HL-60 (cell line): ENCODE measurements at regions not wholly inside any gene's neighbourhood (a gene's known extent, or its start where the extent isn't known, plus 50 kb on each side); places are given as distances from the start of the nearest gene placed in this dataset.

ENCODE experiments used
- DNase-seq, 2 experiments: peaks; one replicate each; pipeline ENCODE4 v3.0.0-alpha.2; 2010 to 2020; ENCODE audit warnings: low read depth in 1 of 2, low spot score in 1 of 2
- H3K27ac ChIP-seq: fragments of 250-450 bp; sonication (Bioruptor Pico); replicated peaks from 2 replicates; pipeline ENCODE4 v1.5.1; 2020; ENCODE audit warnings: mild to moderate bottlenecking, moderate library complexity
- H3K27me3 ChIP-seq: fragments of 250-450 bp; sonication (Bioruptor Pico); 2 replicates; pipeline ENCODE4 v1.5.1; 2021; ENCODE audit warnings: mild to moderate bottlenecking, moderate library complexity; ENCODE audit not compliant: insufficient read depth, poor library complexity, severe bottlenecking
- H3K4me3 ChIP-seq: replicated peaks from 2 replicates; pipeline ENCODE4 v1.5.1; 2011; ENCODE audit warnings: mild to moderate bottlenecking, control low read depth, low read length; ENCODE audit not compliant: insufficient read depth
- GABPA ChIP-seq: IDR thresholded peaks from 2 replicates; pipeline ENCODE4 v1.6.1; 2012; ENCODE audit warnings: low read depth
- POLR2AphosphoS5 ChIP-seq: IDR thresholded peaks from 2 replicates; pipeline ENCODE4 v1.6.1; 2012; ENCODE audit warnings: low read depth
- SPI1 ChIP-seq: IDR thresholded peaks from 2 replicates; pipeline ENCODE4 v1.6.1; 2012; ENCODE audit warnings: low read depth, mild to moderate bottlenecking, borderline replicate concordance
- TF ChIP-seq, protein P1 (sequence below): IDR thresholded peaks from one replicate; pipeline ENCODE4 v1.5.1; 2011; ENCODE audit warnings: low read length, control low read depth, inconsistent platforms; ENCODE audit not compliant: insufficient read depth
- TF ChIP-seq, protein P2 (sequence below): IDR thresholded peaks from 2 replicates; pipeline ENCODE4 v1.6.1; 2012; ENCODE audit warnings: low read depth; ENCODE audit not compliant: insufficient replicate concordance

DNA sequence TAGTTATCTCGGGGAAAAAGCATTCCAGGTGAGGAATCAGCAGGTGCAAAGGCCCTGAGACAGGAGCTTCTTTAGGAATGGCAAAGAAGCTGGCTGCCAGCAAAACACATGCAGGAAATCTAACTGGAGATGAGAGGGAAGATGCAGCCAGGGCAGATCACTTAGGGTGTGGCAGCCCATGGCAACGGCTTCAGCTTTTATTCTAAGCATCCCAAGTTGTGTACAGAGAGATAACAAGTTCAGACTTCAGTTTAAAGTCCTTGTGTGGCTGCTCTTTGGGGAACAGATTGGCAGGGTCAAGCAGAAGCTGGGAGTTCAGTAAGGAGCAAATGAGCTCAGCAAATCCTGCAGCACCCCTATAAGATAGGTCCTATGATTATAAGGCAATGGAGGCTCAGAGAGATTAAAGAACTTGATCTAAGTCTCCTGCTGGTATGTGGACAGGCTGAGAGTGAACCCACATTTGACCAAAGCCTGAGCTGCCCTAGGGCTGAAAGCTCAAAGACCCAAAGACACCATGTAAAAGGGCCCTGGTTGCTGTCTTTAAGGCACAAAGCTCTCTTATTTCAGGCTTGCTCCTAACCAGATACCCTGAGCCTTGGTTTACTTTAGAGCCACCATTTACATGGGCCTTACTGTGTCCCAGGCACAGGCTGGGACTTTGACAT lies 466.8 kb downstream of the SOX6 start:
- no peak for TF ChIP-seq SPI1
- no peak for TF ChIP-seq POLR2AphosphoS5
- no peak for TF ChIP-seq GABPA
- TF ChIP-seq, protein P1, sequence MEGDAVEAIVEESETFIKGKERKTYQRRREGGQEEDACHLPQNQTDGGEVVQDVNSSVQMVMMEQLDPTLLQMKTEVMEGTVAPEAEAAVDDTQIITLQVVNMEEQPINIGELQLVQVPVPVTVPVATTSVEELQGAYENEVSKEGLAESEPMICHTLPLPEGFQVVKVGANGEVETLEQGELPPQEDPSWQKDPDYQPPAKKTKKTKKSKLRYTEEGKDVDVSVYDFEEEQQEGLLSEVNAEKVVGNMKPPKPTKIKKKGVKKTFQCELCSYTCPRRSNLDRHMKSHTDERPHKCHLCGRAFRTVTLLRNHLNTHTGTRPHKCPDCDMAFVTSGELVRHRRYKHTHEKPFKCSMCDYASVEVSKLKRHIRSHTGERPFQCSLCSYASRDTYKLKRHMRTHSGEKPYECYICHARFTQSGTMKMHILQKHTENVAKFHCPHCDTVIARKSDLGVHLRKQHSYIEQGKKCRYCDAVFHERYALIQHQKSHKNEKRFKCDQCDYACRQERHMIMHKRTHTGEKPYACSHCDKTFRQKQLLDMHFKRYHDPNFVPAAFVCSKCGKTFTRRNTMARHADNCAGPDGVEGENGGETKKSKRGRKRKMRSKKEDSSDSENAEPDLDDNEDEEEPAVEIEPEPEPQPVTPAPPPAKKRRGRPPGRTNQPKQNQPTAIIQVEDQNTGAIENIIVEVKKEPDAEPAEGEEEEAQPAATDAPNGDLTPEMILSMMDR, result no peak
- TF ChIP-seq, protein P2, sequence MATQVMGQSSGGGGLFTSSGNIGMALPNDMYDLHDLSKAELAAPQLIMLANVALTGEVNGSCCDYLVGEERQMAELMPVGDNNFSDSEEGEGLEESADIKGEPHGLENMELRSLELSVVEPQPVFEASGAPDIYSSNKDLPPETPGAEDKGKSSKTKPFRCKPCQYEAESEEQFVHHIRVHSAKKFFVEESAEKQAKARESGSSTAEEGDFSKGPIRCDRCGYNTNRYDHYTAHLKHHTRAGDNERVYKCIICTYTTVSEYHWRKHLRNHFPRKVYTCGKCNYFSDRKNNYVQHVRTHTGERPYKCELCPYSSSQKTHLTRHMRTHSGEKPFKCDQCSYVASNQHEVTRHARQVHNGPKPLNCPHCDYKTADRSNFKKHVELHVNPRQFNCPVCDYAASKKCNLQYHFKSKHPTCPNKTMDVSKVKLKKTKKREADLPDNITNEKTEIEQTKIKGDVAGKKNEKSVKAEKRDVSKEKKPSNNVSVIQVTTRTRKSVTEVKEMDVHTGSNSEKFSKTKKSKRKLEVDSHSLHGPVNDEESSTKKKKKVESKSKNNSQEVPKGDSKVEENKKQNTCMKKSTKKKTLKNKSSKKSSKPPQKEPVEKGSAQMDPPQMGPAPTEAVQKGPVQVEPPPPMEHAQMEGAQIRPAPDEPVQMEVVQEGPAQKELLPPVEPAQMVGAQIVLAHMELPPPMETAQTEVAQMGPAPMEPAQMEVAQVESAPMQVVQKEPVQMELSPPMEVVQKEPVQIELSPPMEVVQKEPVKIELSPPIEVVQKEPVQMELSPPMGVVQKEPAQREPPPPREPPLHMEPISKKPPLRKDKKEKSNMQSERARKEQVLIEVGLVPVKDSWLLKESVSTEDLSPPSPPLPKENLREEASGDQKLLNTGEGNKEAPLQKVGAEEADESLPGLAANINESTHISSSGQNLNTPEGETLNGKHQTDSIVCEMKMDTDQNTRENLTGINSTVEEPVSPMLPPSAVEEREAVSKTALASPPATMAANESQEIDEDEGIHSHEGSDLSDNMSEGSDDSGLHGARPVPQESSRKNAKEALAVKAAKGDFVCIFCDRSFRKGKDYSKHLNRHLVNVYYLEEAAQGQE, result no peak
- Histone ChIP-seq H3K4me3 (no peak overlapping the region), H3K27ac (no peak overlapping the region), H3K27me3 (peaks cover 3% of the 10 kb centered on the region)
- DNase-seq, result no peak

DNA sequence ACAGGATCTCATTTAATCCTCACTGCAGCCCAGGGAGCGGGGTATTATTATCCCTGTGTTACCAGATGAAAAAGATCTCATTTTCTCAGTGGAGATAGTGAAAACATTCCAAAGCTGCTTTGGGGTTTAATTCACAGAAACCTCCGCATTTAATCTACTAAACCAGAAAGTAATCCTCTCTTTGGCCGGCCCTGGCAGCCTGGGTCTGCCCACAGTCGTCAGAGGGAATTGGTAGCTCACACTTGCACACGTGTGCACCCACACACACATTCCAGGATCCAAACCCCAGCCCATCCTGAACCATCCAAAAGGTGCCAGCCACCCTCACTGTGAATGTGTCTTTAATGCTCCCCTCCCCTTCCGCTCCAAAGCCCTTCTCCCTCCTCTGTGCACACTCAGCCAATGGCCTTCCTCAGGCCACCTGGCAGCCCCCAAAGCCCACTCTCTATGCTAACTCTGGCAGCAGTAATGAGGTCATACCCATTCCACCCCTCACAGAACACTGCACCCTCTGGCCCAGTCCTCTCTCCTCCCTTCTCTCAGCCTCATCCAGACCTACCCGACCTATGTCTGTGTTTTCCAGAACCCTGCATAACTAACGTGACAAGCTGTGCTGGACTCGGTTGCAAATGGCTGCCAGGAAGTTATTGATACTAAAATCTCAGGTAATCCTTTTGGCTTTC lies 466.2 kb downstream of the SOX6 start:
- TF ChIP-seq GABPA, result no peak
- TF ChIP-seq, protein P1, result no peak
- TF ChIP-seq, protein P2, result no peak
- TF ChIP-seq SPI1, result no peak
- TF ChIP-seq POLR2AphosphoS5, result no peak
- H3K4me3 ChIP-seq, result no peak overlapping the region
- H3K27me3 ChIP-seq, result peaks cover 3% of the 10 kb centered on the region
- H3K27ac ChIP-seq, result no peak overlapping the region
- DNase-seq, result no peak

DNA sequence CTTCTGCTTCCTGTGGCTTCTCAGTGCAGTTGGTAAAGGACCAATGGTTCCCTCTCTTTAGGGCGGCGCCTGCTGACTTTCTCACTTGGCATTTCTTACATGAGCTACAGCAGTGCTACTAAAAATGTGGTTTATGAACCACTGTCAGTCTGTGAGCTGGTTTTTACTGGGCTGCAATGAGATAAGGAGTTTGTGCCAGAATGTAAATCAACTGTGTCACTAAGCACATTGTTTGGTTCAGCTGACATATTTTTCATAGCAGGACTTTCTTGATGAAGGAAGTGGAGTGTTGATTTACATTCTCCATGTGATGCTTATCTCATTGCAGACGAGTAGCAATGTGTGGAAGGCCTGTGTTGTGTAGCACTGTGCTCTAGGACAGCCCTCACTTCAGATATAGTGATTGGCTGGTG lies 463.3 kb downstream of the SOX6 start:
- Histone ChIP-seq H3K4me3 (no peak overlapping the region), H3K27me3 (peaks cover 3% of the 10 kb centered on the region), H3K27ac (no peak overlapping the region)
- no peak for TF ChIP-seq GABPA
- TF ChIP-seq, protein P2, result no peak
- TF ChIP-seq POLR2AphosphoS5, result no peak
- TF ChIP-seq, protein P1, result no peak
- no peak for TF ChIP-seq SPI1
- DNase-seq, result no peak
